ENCODE measurements at regions not wholly inside any gene's neighbourhood (a gene's known extent, or its start where the extent isn't known, plus 50 kb on each side); places are given as distances from the start of the nearest gene placed in this dataset.

GRCh38 chr12:21026302-21026701, 104.7 kb upstream of the SLCO1B1 start:
- WGBS: 21% methylated on average over 3 of the region's 3 CpGs
- Histone ChIP-seq H3K4me1 (no peaks in the 10 kb centered on the region), H3K4me3 (no peak overlapping the region), H3K36me3 (no peaks in the 10 kb centered on the region), H3K27ac (replicated peaks in 1 of 4) (no peak overlapping the region), H3K27me3 (no peaks in the 10 kb centered on the region), H3K9me3 (no peaks in the 10 kb centered on the region)
- DNase-seq (ENCODE audit: extremely low spot score): no peak
- intact Hi-C loops (cut with DNase I): no loop called here
- no peak for TF ChIP-seq CTCF (IDR thresholded peaks at IDR 0.05)
- TF ChIP-seq EP300 (IDR thresholded peaks at IDR 0.05): no peak
- TF ChIP-seq POLR2AphosphoS5 (IDR thresholded peaks at IDR 0.05): no peak
- TF ChIP-seq POLR2A (IDR thresholded peaks at IDR 0.05; ENCODE audit: low read depth): no peak

- Histone ChIP-seq H3K9me3 (no peaks in the 10 kb centered on the region), H3K4me1 (no peaks in the 10 kb centered on the region), H3K36me3 (no peaks in the 10 kb centered on the region), H3K4me3 (no peak overlapping the region), H3K27ac (replicated peaks in 1 of 4) (no peak overlapping the region), H3K27me3 (no peaks in the 10 kb centered on the region)
- 64% methylated on average over 4 of the region's 4 CpGs for WGBS
- intact Hi-C loops (cut with DNase I): no loop called here
- TF ChIP-seq EP300 (IDR thresholded peaks at IDR 0.05) (no peak), POLR2A (IDR thresholded peaks at IDR 0.05; ENCODE audit: low read depth) (no peak), CTCF (IDR thresholded peaks at IDR 0.05) (no peak), POLR2AphosphoS5 (IDR thresholded peaks at IDR 0.05) (no peak)
- no peak for DNase-seq (ENCODE audit: extremely low spot score)
These were observed 76.7 kb upstream of the SLCO1B1 start for GRCh38 chr12:21054334-21054733.

GRCh38 chr12:21065845-21066244, 65.1 kb upstream of the SLCO1B1 start:
- TF ChIP-seq EP300 (IDR thresholded peaks at IDR 0.05) (no peak), POLR2A (IDR thresholded peaks at IDR 0.05; ENCODE audit: low read depth) (no peak), CTCF (IDR thresholded peaks at IDR 0.05) (peak; percentile 38 to 63 (median 63)), POLR2AphosphoS5 (IDR thresholded peaks at IDR 0.05) (no peak)
- no peaks in the 10 kb centered on the region for H3K36me3 ChIP-seq
- H3K4me1 ChIP-seq: no peaks in the 10 kb centered on the region
- intact Hi-C loops (cut with DNase I): loop anchor here (2.0 to 10.0 kb wide), 2 partner anchors 335 to 411 kb away; no protein-coding TSS in a partner anchor
- H3K4me3 ChIP-seq: no peak overlapping the region
- no peaks in the 10 kb centered on the region for H3K27me3 ChIP-seq
- H3K27ac ChIP-seq (replicated peaks in 1 of 4): no peak overlapping the region
- DNase-seq (ENCODE audit: extremely low spot score): no peak
- H3K9me3 ChIP-seq: no peaks in the 10 kb centered on the region

- 75% methylated on average over 2 of the region's 2 CpGs for WGBS
- DNase-seq (ENCODE audit: extremely low spot score): no peak
- intact Hi-C loops (cut with DNase I): no loop called here
These were observed 57.9 kb upstream of the SLCO1B1 start for GRCh38 chr12:21073129-21073528.

More at GRCh38 chr12:21073129-21073528, 57.9 kb upstream of the SLCO1B1 start:
- Histone ChIP-seq H3K27ac (replicated peaks in 1 of 4) (no peak overlapping the region), H3K9me3 (no peaks in the 10 kb centered on the region), H3K4me1 (no peaks in the 10 kb centered on the region), H3K4me3 (no peak overlapping the region), H3K27me3 (no peaks in the 10 kb centered on the region), H3K36me3 (no peaks in the 10 kb centered on the region)
- TF ChIP-seq EP300 (IDR thresholded peaks at IDR 0.05): no peak
- no peak for TF ChIP-seq POLR2AphosphoS5 (IDR thresholded peaks at IDR 0.05)
- no peak for TF ChIP-seq CTCF (IDR thresholded peaks at IDR 0.05)
- TF ChIP-seq POLR2A (IDR thresholded peaks at IDR 0.05; ENCODE audit: low read depth): no peak

All from esophagus muscularis mucosa (tissue), 4 donors.